Loucy (cell line): ENCODE measurements at regions not wholly inside any gene's neighbourhood (a gene's known extent, or its start where the extent isn't known, plus 50 kb on each side); places are given as distances from the start of the nearest gene placed in this dataset.

ENCODE experiments used
- CTCF ChIP-seq: fragments of 200-600 bp; sonication (generic); conservative IDR thresholded peaks from 2 replicates; pipeline ENCODE4 v1.5.1; 2014; ENCODE audit warnings: mild to moderate bottlenecking, antibody characterized with exemption, low read length
- EZH2phosphoT487 ChIP-seq: fragments of 200-600 bp; IDR thresholded peaks from 2 replicates; pipeline ENCODE4 v1.6.1; 2018; ENCODE audit warnings: antibody characterized with exemption, mild to moderate bottlenecking, moderate library complexity, borderline replicate concordance

GRCh38 chr14:50037852-50038251 lies 78.5 kb downstream of the VCPKMT start:
- no peak for TF ChIP-seq EZH2phosphoT487
- no peak for TF ChIP-seq CTCF
